ENCODE measurements at regions not wholly inside any gene's neighbourhood (a gene's known extent, or its start where the extent isn't known, plus 50 kb on each side); places are given as distances from the start of the nearest gene placed in this dataset.
A peak's percentile ranks its signal among the peaks of the same experiment; 100 is the strongest.

GRCh38 chrX:65148232-65148631 is 172.0 kb upstream of the ZC4H2 start:
- Histone ChIP-seq H3K4me1 (ENCODE audit: control insufficient read depth in 2 of 2, insufficient read depth in 2 of 2, low read length in 2 of 2) (no peaks in the 10 kb centered on the region), H3K9me3 (ENCODE audit: control insufficient read depth in 2 of 3, low read length in 3 of 3) (peaks cover 0 to 16% (median 0%) of the 10 kb centered on the region in 3 experiments), H3K27ac (ENCODE audit: low read depth, low read length) (no peak overlapping the region), H3K27me3 (ENCODE audit: control insufficient read depth in 2 of 2, insufficient read depth in 2 of 2, low read length in 2 of 2) (no peaks in the 10 kb centered on the region), H3K4me3 (ENCODE audit: low read length) (no peak overlapping the region), H3K36me3 (ENCODE audit: control insufficient read depth in 2 of 3, insufficient read depth in 3 of 3, low read length in 3 of 3) (no peaks in the 10 kb centered on the region)
- ATAC-seq (no peak), DNase-seq (no peak)
- intact Hi-C loops (cut with micrococcal nuclease), result no loop called here
- ChIA-PET CTCF (no interaction called here), POLR2A (no interaction called here)
- Mint-ChIP-seq H3K4me3 (no peak overlapping the region), H3K27me3 (no peaks in the 10 kb centered on the region), H3K27ac (peak overlapping the region in 1 of 9 donors; percentile 46), H3K4me1 (peaks cover 0 to 15% (median 5%) of the 10 kb centered on the region in 7 donors), H3K36me3 (peaks cover 9 to 59% (median 46%) of the 10 kb centered on the region in 5 donors), H3K9me3 (peaks cover 5 to 63% (median 32%) of the 10 kb centered on the region in 11 donors)

- no peaks in the 10 kb centered on the region for H3K36me3 ChIP-seq (ENCODE audit: control insufficient read depth in 2 of 3, insufficient read depth in 3 of 3, low read length in 3 of 3)
- no peak for ATAC-seq
- H3K27ac ChIP-seq (ENCODE audit: low read depth, low read length), result no peak overlapping the region
- no peak for DNase-seq
- ChIA-PET CTCF (no interaction called here), POLR2A (no interaction called here)
- Mint-ChIP-seq H3K27me3 (no peaks in the 10 kb centered on the region), H3K27ac (peak overlapping the region in 1 of 9 donors; percentile 24), H3K36me3 (peaks cover 5 to 45% (median 30%) of the 10 kb centered on the region in 5 donors), H3K9me3 (peaks cover 13 to 85% (median 31%) of the 10 kb centered on the region in 11 donors), H3K4me3 (no peak overlapping the region), H3K4me1 (peaks cover 0 to 7% (median 3%) of the 10 kb centered on the region in 7 donors)
- H3K4me3 ChIP-seq (ENCODE audit: low read length), result no peak overlapping the region
- peaks cover 0 to 2% (median 0%) of the 10 kb centered on the region in 3 experiments for H3K9me3 ChIP-seq (ENCODE audit: control insufficient read depth in 2 of 3, low read length in 3 of 3)
- no peaks in the 10 kb centered on the region for H3K27me3 ChIP-seq (ENCODE audit: control insufficient read depth in 2 of 2, insufficient read depth in 2 of 2, low read length in 2 of 2)
- no peaks in the 10 kb centered on the region for H3K4me1 ChIP-seq (ENCODE audit: control insufficient read depth in 2 of 2, insufficient read depth in 2 of 2, low read length in 2 of 2)
- intact Hi-C loops (cut with micrococcal nuclease), result no loop called here
These were observed 160.2 kb upstream of the ZC4H2 start for GRCh38 chrX:65136424-65136823.

GRCh38 chrX:65127842-65128241 is 151.6 kb upstream of the ZC4H2 start:
- POLR2A ChIA-PET, result interaction anchor here (1.1 kb wide), 1 partner anchor 15 kb away, joined by 3 read pairs; no protein-coding TSS in a partner anchor
- Histone ChIP-seq H3K4me1 (ENCODE audit: control insufficient read depth in 2 of 2, insufficient read depth in 2 of 2, low read length in 2 of 2) (peaks cover 0 to 12% of the 10 kb centered on the region in 2 donors), H3K36me3 (ENCODE audit: control insufficient read depth in 2 of 3, insufficient read depth in 3 of 3, low read length in 3 of 3) (no peaks in the 10 kb centered on the region), H3K27ac (ENCODE audit: low read depth, low read length) (peak overlapping the region; percentile 8), H3K27me3 (ENCODE audit: control insufficient read depth in 2 of 2, insufficient read depth in 2 of 2, low read length in 2 of 2) (no peaks in the 10 kb centered on the region), H3K9me3 (ENCODE audit: control insufficient read depth in 2 of 3, low read length in 3 of 3) (peaks cover 0 to 10% (median 0%) of the 10 kb centered on the region in 3 experiments), H3K4me3 (ENCODE audit: low read length) (no peak overlapping the region)
- Mint-ChIP-seq H3K4me3 (peak overlapping the region; percentile 28 to 67 (median 58)), H3K27ac (peak overlapping the region; percentile 29 to 94 (median 66)), H3K9me3 (peaks cover 8 to 86% (median 46%) of the 10 kb centered on the region in 11 donors), H3K4me1 (peaks cover 11 to 57% (median 28%) of the 10 kb centered on the region in 7 donors), H3K27me3 (no peaks in the 10 kb centered on the region), H3K36me3 (peaks cover 21 to 64% (median 55%) of the 10 kb centered on the region in 5 donors)
- CTCF ChIA-PET, result interaction anchor here (0.7 to 1.3 kb wide), 2 partner anchors 93 to 233 kb away, joined by 4 to 6 read pairs; partner anchors contain the start of gene ZC3H12B
- DNase-seq, result peak in 6 of 9 donors; percentile 18 to 63 (median 48)
- peak; percentile 55 for ATAC-seq
- intact Hi-C loops (cut with micrococcal nuclease), result loop anchor here in 1 of 2 donors (2.0 kb wide), 1 partner anchor 93 kb away; the partner anchor contains the start of gene ZC3H12B

GRCh38 chrX:65098851-65099250 is 122.6 kb upstream of the ZC4H2 start:
- Histone ChIP-seq H3K27ac (ENCODE audit: low read depth, low read length) (no peak overlapping the region), H3K36me3 (ENCODE audit: control insufficient read depth in 2 of 3, insufficient read depth in 3 of 3, low read length in 3 of 3) (peaks cover 0 to 6% (median 0%) of the 10 kb centered on the region in 3 experiments), H3K9me3 (ENCODE audit: control insufficient read depth in 2 of 3, low read length in 3 of 3) (peaks cover 0 to 26% (median 5%) of the 10 kb centered on the region in 3 experiments), H3K4me3 (ENCODE audit: low read length) (no peak overlapping the region), H3K27me3 (ENCODE audit: control insufficient read depth in 2 of 2, insufficient read depth in 2 of 2, low read length in 2 of 2) (no peaks in the 10 kb centered on the region), H3K4me1 (ENCODE audit: control insufficient read depth in 2 of 2, insufficient read depth in 2 of 2, low read length in 2 of 2) (no peaks in the 10 kb centered on the region)
- intact Hi-C loops (cut with micrococcal nuclease), result no loop called here
- ChIA-PET POLR2A (interaction anchor here (0.6 kb wide), 1 partner anchor 441 kb away, joined by 4 read pairs; no protein-coding TSS in a partner anchor), CTCF (interaction anchor here (0.6 kb wide), 1 partner anchor 410 kb away, joined by 3 read pairs; no protein-coding TSS in a partner anchor)
- DNase-seq, result no peak
- H3K36me3 Mint-ChIP-seq, result peaks cover 4 to 56% (median 29%) of the 10 kb centered on the region in 5 donors
- no peak overlapping the region for H3K27ac Mint-ChIP-seq
- H3K4me1 Mint-ChIP-seq, result peaks cover 0 to 7% (median 0%) of the 10 kb centered on the region in 7 donors
- no peak for ATAC-seq
- no peak overlapping the region for H3K4me3 Mint-ChIP-seq
- no peaks in the 10 kb centered on the region for H3K27me3 Mint-ChIP-seq
- peaks cover 3 to 82% (median 54%) of the 10 kb centered on the region in 11 donors for H3K9me3 Mint-ChIP-seq

GRCh38 chrX:65093658-65094057 is 117.4 kb upstream of the ZC4H2 start:
- Mint-ChIP-seq H3K9me3 (peaks cover 0 to 85% (median 38%) of the 10 kb centered on the region in 11 donors), H3K27ac (peak overlapping the region in 1 of 9 donors; percentile 48), H3K36me3 (peaks cover 15 to 78% (median 65%) of the 10 kb centered on the region in 5 donors), H3K27me3 (no peaks in the 10 kb centered on the region), H3K4me1 (peaks cover 0 to 7% (median 0%) of the 10 kb centered on the region in 7 donors), H3K4me3 (no peak overlapping the region)
- DNase-seq (no peak), ATAC-seq (no peak)
- CTCF ChIA-PET, result no interaction called here
- POLR2A ChIA-PET, result interaction anchor here (0.7 to 1.2 kb wide), 2 partner anchors 16 to 1168 kb away, joined by 3 read pairs; no protein-coding TSS in a partner anchor
- Histone ChIP-seq H3K27me3 (ENCODE audit: control insufficient read depth in 2 of 2, insufficient read depth in 2 of 2, low read length in 2 of 2) (no peaks in the 10 kb centered on the region), H3K9me3 (ENCODE audit: control insufficient read depth in 2 of 3, low read length in 3 of 3) (peaks cover 0 to 27% (median 0%) of the 10 kb centered on the region in 3 experiments), H3K4me1 (ENCODE audit: control insufficient read depth in 2 of 2, insufficient read depth in 2 of 2, low read length in 2 of 2) (no peaks in the 10 kb centered on the region), H3K4me3 (ENCODE audit: low read length) (no peak overlapping the region), H3K36me3 (ENCODE audit: control insufficient read depth in 2 of 3, insufficient read depth in 3 of 3, low read length in 3 of 3) (peaks cover 0 to 26% (median 0%) of the 10 kb centered on the region in 3 experiments), H3K27ac (ENCODE audit: low read depth, low read length) (no peak overlapping the region)
- intact Hi-C loops (cut with micrococcal nuclease), result no loop called here

GRCh38 chrX:65073233-65073632 is 97.0 kb upstream of the ZC4H2 start:
- Histone ChIP-seq H3K27me3 (ENCODE audit: control insufficient read depth in 2 of 2, insufficient read depth in 2 of 2, low read length in 2 of 2) (no peaks in the 10 kb centered on the region), H3K27ac (ENCODE audit: low read depth, low read length) (no peak overlapping the region), H3K36me3 (ENCODE audit: control insufficient read depth in 2 of 3, insufficient read depth in 3 of 3, low read length in 3 of 3) (peaks cover 0 to 33% (median 4%) of the 10 kb centered on the region in 3 experiments), H3K4me3 (ENCODE audit: low read length) (no peak overlapping the region), H3K4me1 (ENCODE audit: control insufficient read depth in 2 of 2, insufficient read depth in 2 of 2, low read length in 2 of 2) (no peaks in the 10 kb centered on the region), H3K9me3 (ENCODE audit: control insufficient read depth in 2 of 3, low read length in 3 of 3) (peaks cover 0 to 26% (median 8%) of the 10 kb centered on the region in 3 experiments)
- intact Hi-C loops (cut with micrococcal nuclease), result no loop called here
- no peak for DNase-seq
- POLR2A ChIA-PET, result no interaction called here
- H3K9me3 Mint-ChIP-seq, result peaks cover 3 to 100% (median 41%) of the 10 kb centered on the region in 11 donors
- H3K36me3 Mint-ChIP-seq, result peaks cover 37 to 96% (median 78%) of the 10 kb centered on the region in 5 donors
- H3K4me3 Mint-ChIP-seq, result no peak overlapping the region
- no peak overlapping the region for H3K27ac Mint-ChIP-seq
- H3K27me3 Mint-ChIP-seq, result no peaks in the 10 kb centered on the region
- no peak for ATAC-seq
- CTCF ChIA-PET, result no interaction called here
- peaks cover 0 to 14% (median 4%) of the 10 kb centered on the region in 7 donors for H3K4me1 Mint-ChIP-seq
